ENCODE measurements at regions not wholly inside any gene's neighbourhood (a gene's known extent, or its start where the extent isn't known, plus 50 kb on each side); places are given as distances from the start of the nearest gene placed in this dataset.

DNA sequence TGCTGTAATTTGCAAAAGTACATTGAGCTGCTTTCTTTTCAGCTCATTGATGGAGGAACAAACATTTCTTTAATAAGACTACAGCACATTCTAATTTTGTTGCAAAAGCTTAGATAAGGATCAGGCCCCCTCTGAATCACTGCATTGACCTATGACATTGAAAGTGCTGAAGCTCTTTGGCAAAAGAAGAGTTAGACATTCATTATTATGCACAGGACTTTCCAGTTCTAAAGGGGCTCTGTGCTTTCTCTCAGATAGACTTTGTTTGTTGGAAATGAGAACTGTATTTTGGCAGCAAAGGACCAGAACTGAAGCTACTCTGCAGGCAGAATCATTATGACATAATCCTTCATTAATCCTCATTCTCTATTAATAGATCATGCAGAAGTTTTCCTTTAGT is 252.9 kb upstream of the SOX2 start:
- no peak for TF ChIP-seq CTCF (IDR thresholded peaks at IDR 0.05)
- no peak for TF ChIP-seq POLR2A (IDR thresholded peaks at IDR 0.05)

Measured in body of pancreas (tissue), 4 donors.